Spleen (tissue), 7 donors: ENCODE measurements at regions not wholly inside any gene's neighbourhood (a gene's known extent, or its start where the extent isn't known, plus 50 kb on each side); places are given as distances from the start of the nearest gene placed in this dataset.

Experiments used
- POLR2A ChIP-seq, 3 donors: fragments of 450-650 bp; IDR thresholded peaks; one replicate each; pipeline ENCODE4 v1.5.1; 2017; ENCODE audit warnings: antibody characterized with exemption in 3 of 3, mild to moderate bottlenecking in 1 of 3
- TF ChIP-seq, protein P1 (sequence below), 11 experiments: fragments of 200-600 bp in 7 of 11; fragments of 450-650 bp in 4 of 11; sonication (generic) in 4 of 11; IDR thresholded peaks in 8 of 11; conservative IDR thresholded peaks in 3 of 11; 1 replicate in 7 of 11; 2 replicates in 4 of 11; pipeline versions ENCODE4 v1.4.0 to v1.8.0; 2016 to 2021; ENCODE audit warnings: antibody characterized with exemption in 11 of 11, inconsistent platforms in 4 of 11, mild to moderate bottlenecking in 1 of 11
- donor health status: DM: no; HTN: no; CAD: no; lungs with moderate emphysema.
- donor health status: DM: no; HTN: no; CAD: no.
- donor health status: DM: no; HTN: no; CAD: no.

DNA sequence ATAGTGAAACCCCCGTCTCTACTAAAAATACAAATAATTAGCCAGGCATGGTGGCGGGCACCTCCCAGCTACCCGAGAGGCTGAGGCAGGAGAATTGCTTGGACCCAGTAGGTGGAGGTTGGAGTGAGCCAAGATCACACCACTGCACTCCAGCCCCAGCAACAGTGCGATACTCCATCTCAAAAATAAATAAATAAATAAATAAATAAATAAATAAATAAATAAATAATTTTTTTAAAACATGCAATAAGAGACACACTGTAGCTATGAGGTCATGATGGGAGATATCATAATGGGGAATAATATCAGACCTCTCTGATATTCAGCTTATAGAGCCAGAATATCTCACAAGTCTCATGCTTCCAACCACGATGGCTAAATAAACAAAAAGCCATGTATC, 82.3 kb downstream of the CD24 start:
- TF ChIP-seq, protein P1, sequence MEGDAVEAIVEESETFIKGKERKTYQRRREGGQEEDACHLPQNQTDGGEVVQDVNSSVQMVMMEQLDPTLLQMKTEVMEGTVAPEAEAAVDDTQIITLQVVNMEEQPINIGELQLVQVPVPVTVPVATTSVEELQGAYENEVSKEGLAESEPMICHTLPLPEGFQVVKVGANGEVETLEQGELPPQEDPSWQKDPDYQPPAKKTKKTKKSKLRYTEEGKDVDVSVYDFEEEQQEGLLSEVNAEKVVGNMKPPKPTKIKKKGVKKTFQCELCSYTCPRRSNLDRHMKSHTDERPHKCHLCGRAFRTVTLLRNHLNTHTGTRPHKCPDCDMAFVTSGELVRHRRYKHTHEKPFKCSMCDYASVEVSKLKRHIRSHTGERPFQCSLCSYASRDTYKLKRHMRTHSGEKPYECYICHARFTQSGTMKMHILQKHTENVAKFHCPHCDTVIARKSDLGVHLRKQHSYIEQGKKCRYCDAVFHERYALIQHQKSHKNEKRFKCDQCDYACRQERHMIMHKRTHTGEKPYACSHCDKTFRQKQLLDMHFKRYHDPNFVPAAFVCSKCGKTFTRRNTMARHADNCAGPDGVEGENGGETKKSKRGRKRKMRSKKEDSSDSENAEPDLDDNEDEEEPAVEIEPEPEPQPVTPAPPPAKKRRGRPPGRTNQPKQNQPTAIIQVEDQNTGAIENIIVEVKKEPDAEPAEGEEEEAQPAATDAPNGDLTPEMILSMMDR (IDR thresholded peaks at IDR 0.05 in 8 of 11, conservative IDR thresholded peaks at IDR 0.05 in 3 of 11) = no peak
- TF ChIP-seq POLR2A (IDR thresholded peaks at IDR 0.05) = no peak
